ENCODE measurements at regions not wholly inside any gene's neighbourhood (a gene's known extent, or its start where the extent isn't known, plus 50 kb on each side); places are given as distances from the start of the nearest gene placed in this dataset.

- TF ChIP-seq CTCF (IDR thresholded peaks at IDR 0.05; ENCODE audit: low read length) (no peak), EZH2 (optimal IDR thresholded peaks at IDR 0.05; ENCODE audit: low read depth, low read length) (no peak), EZH2phosphoT487 (IDR thresholded peaks at IDR 0.05; ENCODE audit: low read length) (no peak)
These were observed 106.2 kb upstream of the CLINT1 start for GRCh38 chr5:157965040-157965678.

All from MM.1S (cell line).